ENCODE measurements at regions not wholly inside any gene's neighbourhood (a gene's known extent, or its start where the extent isn't known, plus 50 kb on each side); places are given as distances from the start of the nearest gene placed in this dataset.

- TF ChIP-seq, protein P1, sequence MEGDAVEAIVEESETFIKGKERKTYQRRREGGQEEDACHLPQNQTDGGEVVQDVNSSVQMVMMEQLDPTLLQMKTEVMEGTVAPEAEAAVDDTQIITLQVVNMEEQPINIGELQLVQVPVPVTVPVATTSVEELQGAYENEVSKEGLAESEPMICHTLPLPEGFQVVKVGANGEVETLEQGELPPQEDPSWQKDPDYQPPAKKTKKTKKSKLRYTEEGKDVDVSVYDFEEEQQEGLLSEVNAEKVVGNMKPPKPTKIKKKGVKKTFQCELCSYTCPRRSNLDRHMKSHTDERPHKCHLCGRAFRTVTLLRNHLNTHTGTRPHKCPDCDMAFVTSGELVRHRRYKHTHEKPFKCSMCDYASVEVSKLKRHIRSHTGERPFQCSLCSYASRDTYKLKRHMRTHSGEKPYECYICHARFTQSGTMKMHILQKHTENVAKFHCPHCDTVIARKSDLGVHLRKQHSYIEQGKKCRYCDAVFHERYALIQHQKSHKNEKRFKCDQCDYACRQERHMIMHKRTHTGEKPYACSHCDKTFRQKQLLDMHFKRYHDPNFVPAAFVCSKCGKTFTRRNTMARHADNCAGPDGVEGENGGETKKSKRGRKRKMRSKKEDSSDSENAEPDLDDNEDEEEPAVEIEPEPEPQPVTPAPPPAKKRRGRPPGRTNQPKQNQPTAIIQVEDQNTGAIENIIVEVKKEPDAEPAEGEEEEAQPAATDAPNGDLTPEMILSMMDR (IDR thresholded peaks at IDR 0.05), result no peak
- no peak for TF ChIP-seq POLR2AphosphoS5 (IDR thresholded peaks at IDR 0.05)
- no peak for TF ChIP-seq EP300 (IDR thresholded peaks at IDR 0.05)
Observed at GRCh38 chr3:35307296-35307695, 332.0 kb upstream of the ARPP21 start.

Data from sigmoid colon (tissue), 4 donors.